Sigmoid colon (tissue), 4 donors: ENCODE measurements at regions not wholly inside any gene's neighbourhood (a gene's known extent, or its start where the extent isn't known, plus 50 kb on each side); places are given as distances from the start of the nearest gene placed in this dataset.

Experiments
- POLR2A ChIP-seq, 2 donors: fragments of 450-650 bp; IDR thresholded peaks; one replicate each; pipeline ENCODE4 v1.6.1; 2016; ENCODE audit warnings: antibody characterized with exemption in 2 of 2, mild to moderate bottlenecking in 2 of 2, moderate library complexity in 2 of 2
- POLR2AphosphoS5 ChIP-seq, 4 donors: sonication (generic); formaldehyde crosslinking; IDR thresholded peaks; one replicate each; pipeline ENCODE4 v1.6.1; 2017; ENCODE audit warnings: antibody characterized with exemption in 4 of 4

DNA sequence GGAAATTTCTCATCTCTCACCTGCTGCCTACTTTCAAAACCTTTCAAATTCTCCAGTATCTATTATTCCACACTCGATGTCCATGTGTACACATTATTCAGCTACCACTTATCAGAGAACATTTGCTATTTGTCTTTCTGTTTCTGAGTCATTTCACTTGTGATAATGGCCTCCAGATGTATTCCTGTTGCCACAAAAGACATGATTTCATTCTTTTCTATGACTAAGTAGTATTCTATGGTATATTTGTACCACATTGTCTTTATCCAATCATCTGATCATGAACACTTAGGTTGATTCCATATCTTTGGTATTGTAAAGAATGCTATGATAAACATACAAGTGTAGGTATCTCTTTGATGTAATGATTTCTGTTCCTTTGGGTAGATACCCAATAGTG is 310.1 kb upstream of the SPOCK3 start:
- no peak for TF ChIP-seq POLR2A (IDR thresholded peaks at IDR 0.05)
- no peak for TF ChIP-seq POLR2AphosphoS5 (IDR thresholded peaks at IDR 0.05)
